ENCODE measurements at regions not wholly inside any gene's neighbourhood (a gene's known extent, or its start where the extent isn't known, plus 50 kb on each side); places are given as distances from the start of the nearest gene placed in this dataset.
A peak's percentile ranks its signal among the peaks of the same experiment; 100 is the strongest.

GRCh38 chr18:55862693-55863390 is 274.9 kb upstream of the TCF4 start:
- no peak overlapping the region for H2BK15ac ChIP-seq (ENCODE audit: low read length)
- DNase-seq (ENCODE audit: low read depth in 1 of 2, low spot score in 2 of 2), result no peak
- H3K27me3 ChIP-seq (replicated peaks in 1 of 4; ENCODE audit: control insufficient read depth in 3 of 4, extremely low read depth in 1 of 4, insufficient read depth in 3 of 4, low read length in 3 of 4), result no peaks in the 10 kb centered on the region
- ChIA-PET CTCF (ENCODE audit: partially characterized antibody) (interaction anchor here (0.8 to 1.5 kb wide), 3 partner anchors 9 to 13 kb away, joined by 3 to 4 read pairs (median 3); no protein-coding TSS in a partner anchor), POLR2A (ENCODE audit: partially characterized antibody) (no interaction called here)
- no peak overlapping the region for H4K8ac ChIP-seq (ENCODE audit: extremely low read depth, insufficient read depth, low read length)
- no peak overlapping the region; a peak in 1 of 4 replicates for H3K4me2 ChIP-seq (ENCODE audit: insufficient read depth in 1 of 2, low read depth in 2 of 2, low read length in 2 of 2)
- no peaks in the 10 kb centered on the region for H3K9me3 ChIP-seq (ENCODE audit: insufficient read depth in 2 of 2, low read depth in 1 of 2, low read length in 1 of 2)
- H3K79me2 ChIP-seq (ENCODE audit: control insufficient read depth in 1 of 2, insufficient read depth in 2 of 2, low read length in 2 of 2), result no peaks in the 10 kb centered on the region
- H4K5ac ChIP-seq (ENCODE audit: insufficient read length, low read depth, low read length), result no peak overlapping the region
- H2BK12ac ChIP-seq (ENCODE audit: low read depth, low read length), result peak overlapping the region; percentile 44; the same call in 1 of the 2 replicates
- no peak overlapping the region for H2AK5ac ChIP-seq (ENCODE audit: low read depth, low read length)
- H2BK120ac ChIP-seq (replicated peaks; ENCODE audit: low read depth, low read length), result no peak overlapping the region
- no peaks in the 10 kb centered on the region for H3K79me1 ChIP-seq (ENCODE audit: low read depth, low read length)
- no peak overlapping the region for H3K27ac ChIP-seq (ENCODE audit: low read depth, low read length)
- H4K20me1 ChIP-seq (replicated peaks in 1 of 2; ENCODE audit: control insufficient read depth in 1 of 2, insufficient read depth in 2 of 2, low read length in 2 of 2), result no peaks in the 10 kb centered on the region
- H3K56ac ChIP-seq (replicated peaks; ENCODE audit: insufficient read length, low read depth, low read length), result no peak overlapping the region
- peak; percentile 69 for FAIRE-seq
- 0 out of 2 replicates have a peak overlapping the region, but pooled peaks have one; percentile 19 for H3K18ac ChIP-seq (ENCODE audit: extremely low read depth, low read length)
- H3K36me3 ChIP-seq (ENCODE audit: control insufficient read depth in 2 of 4, insufficient read depth in 4 of 4, low read length in 3 of 4), result no peaks in the 10 kb centered on the region
- no peak overlapping the region for H3K23ac ChIP-seq (ENCODE audit: insufficient read length)
- no peaks in the 10 kb centered on the region; the same call in 1 of the 2 replicates for H3K23me2 ChIP-seq (ENCODE audit: low read depth, low read length)
- no peak overlapping the region for H3K4me3 ChIP-seq (ENCODE audit: extremely low read depth in 1 of 4, insufficient read depth in 2 of 4, low read depth in 3 of 4, low read length in 4 of 4)
- H3K4me1 ChIP-seq (replicated peaks in 1 of 4; ENCODE audit: control insufficient read depth in 3 of 4, insufficient read depth in 4 of 4, low read length in 3 of 4), result peaks cover 2 to 21% (median 8%) of the 10 kb centered on the region in 4 experiments; a peak in 5 of 7 replicates
- TF ChIP-seq CHD2 (IDR thresholded peaks at IDR 0.05; ENCODE audit: low read length) (no peak), SP2 (IDR thresholded peaks at IDR 0.05; ENCODE audit: low read length) (no peak), SP1 (IDR thresholded peaks at IDR 0.05; ENCODE audit: low read depth, low read length) (no peak), YY1 (IDR thresholded peaks at IDR 0.05; ENCODE audit: low read depth, low read length) (no peak), TAF1 (IDR thresholded peaks at IDR 0.05; ENCODE audit: low read depth, low read length) (no peak), NRF1 (IDR thresholded peaks at IDR 0.05; ENCODE audit: low read depth, low read length) (peak; percentile 19; the same call in 1 of the 2 replicates)
- TF ChIP-seq, protein P1, sequence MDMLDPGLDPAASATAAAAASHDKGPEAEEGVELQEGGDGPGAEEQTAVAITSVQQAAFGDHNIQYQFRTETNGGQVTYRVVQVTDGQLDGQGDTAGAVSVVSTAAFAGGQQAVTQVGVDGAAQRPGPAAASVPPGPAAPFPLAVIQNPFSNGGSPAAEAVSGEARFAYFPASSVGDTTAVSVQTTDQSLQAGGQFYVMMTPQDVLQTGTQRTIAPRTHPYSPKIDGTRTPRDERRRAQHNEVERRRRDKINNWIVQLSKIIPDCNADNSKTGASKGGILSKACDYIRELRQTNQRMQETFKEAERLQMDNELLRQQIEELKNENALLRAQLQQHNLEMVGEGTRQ (IDR thresholded peaks at IDR 0.05; ENCODE audit: low read length), result no peak
- H4K91ac ChIP-seq (replicated peaks; ENCODE audit: insufficient read length, low read length), result no peak overlapping the region
- 90% methylated on average over 20 of the region's 20 CpGs; no CpG with 5 or more reads in 1 of the 2 experiments for WGBS, 2 experiments (ENCODE audit: extremely low coverage in 1 of 2, insufficient coverage in 1 of 2, insufficient read length in 1 of 2, insufficient replicate concordance in 2 of 2, low coverage in 1 of 2, low lambda C conversion rate in 2 of 2, missing lambda C conversion rate in 1 of 2)
- H3K4ac ChIP-seq (replicated peaks; ENCODE audit: insufficient read length, low read depth, low read length), result no peak overlapping the region
- no peak overlapping the region for H3K14ac ChIP-seq (ENCODE audit: insufficient read length)
- H2BK5ac ChIP-seq (ENCODE audit: low read depth, low read length), result 0 out of 2 replicates have a peak overlapping the region, but pooled peaks have one; percentile 5
- H3K9ac ChIP-seq (replicated peaks in 1 of 4; ENCODE audit: extremely low read depth in 1 of 4, low read depth in 3 of 4, low read length in 3 of 4), result no peak overlapping the region; a peak in 1 of 7 replicates
- H2BK20ac ChIP-seq (ENCODE audit: low read length), result no peak overlapping the region
- no peak overlapping the region for H2AFZ ChIP-seq (ENCODE audit: low read length)

All from H1 (cell line).